GM19467 (cell line): ENCODE measurements at regions not wholly inside any gene's neighbourhood (a gene's known extent, or its start where the extent isn't known, plus 50 kb on each side); places are given as distances from the start of the nearest gene placed in this dataset.
"Not testable (repeated sequence)": the region's sequence is repeated elsewhere in the genome, so short reads cannot be mapped to it uniquely, and the experiment has no call there.

Experiments used
- ATAC-seq: cut with Tn5 transposase; IDR thresholded peaks from one replicate; pipeline ENCODE4 v1.9.1; 2021; ENCODE audit warnings: mild to moderate bottlenecking, moderate library complexity; ENCODE audit not compliant: unreplicated experiment

- ATAC-seq = not testable (repeated sequence)
Measured at GRCh38 chr2:89537862-89538261, 846.4 kb downstream of the RPIA start.

GRCh38 chr2:89544110-89544509 is 852.6 kb downstream of the RPIA start:
- not testable (repeated sequence) for ATAC-seq

GRCh38 chr2:89579154-89579553 is 887.7 kb downstream of the RPIA start:
- not testable (repeated sequence) for ATAC-seq

GRCh38 chr2:89582816-89583215 is 891.3 kb downstream of the RPIA start:
- not testable (repeated sequence) for ATAC-seq

GRCh38 chr2:89584046-89584445 is 892.6 kb downstream of the RPIA start:
- not testable (repeated sequence) for ATAC-seq

- not testable (repeated sequence) for ATAC-seq
Measured at GRCh38 chr2:89584868-89585557, 893.5 kb downstream of the RPIA start.

- ATAC-seq = peak; percentile 100
Measured at GRCh38 chr2:89585558-89585920, 894.1 kb downstream of the RPIA start.

- not testable (repeated sequence) for ATAC-seq
Measured at GRCh38 chr2:89599843-89600242, 908.4 kb downstream of the RPIA start.

GRCh38 chr2:89606514-89606913 is 915.0 kb downstream of the RPIA start:
- not testable (repeated sequence) for ATAC-seq

GRCh38 chr2:89610207-89610926 is 918.9 kb downstream of the RPIA start:
- ATAC-seq = not testable (repeated sequence)

GRCh38 chr2:89610927-89611515 is 919.5 kb downstream of the RPIA start:
- not testable (repeated sequence) for ATAC-seq

- not testable (repeated sequence) for ATAC-seq
Measured at GRCh38 chr2:89611710-89612109, 920.2 kb downstream of the RPIA start.

- not testable (repeated sequence) for ATAC-seq
Measured at GRCh38 chr2:89649268-89649667, 957.8 kb downstream of the RPIA start.

- not testable (repeated sequence) for ATAC-seq
Measured at GRCh38 chr2:89679254-89679653, 987.8 kb downstream of the RPIA start.
